Osteoblast (primary cell): ENCODE measurements at regions not wholly inside any gene's neighbourhood (a gene's known extent, or its start where the extent isn't known, plus 50 kb on each side); places are given as distances from the start of the nearest gene placed in this dataset.

Source experiments
- DNase-seq: peaks from one replicate; pipeline ENCODE4 v3.0.0; 2011; ENCODE audit warnings: low spot score, mixed read lengths; ENCODE audit not compliant: insufficient read length; ENCODE audit errors: missing footprints
- H2AFZ ChIP-seq: 2 replicates; pipeline ENCODE4 v1.6.0; 2011; ENCODE audit warnings: mild to moderate bottlenecking, low read length
- H3K27ac ChIP-seq: 2 replicates; pipeline ENCODE4 v1.5.1; 2011; ENCODE audit warnings: mild to moderate bottlenecking, low read depth, low read length, moderate library complexity
- H3K27me3 ChIP-seq: 2 replicates; pipeline ENCODE4 v1.6.0; 2012; ENCODE audit warnings: mild to moderate bottlenecking, control low read depth, inconsistent platforms, low read length, moderate library complexity; ENCODE audit not compliant: insufficient read depth
- H3K36me3 ChIP-seq: 2 replicates; pipeline ENCODE4 v1.5.1; 2011; ENCODE audit warnings: mild to moderate bottlenecking, low read length, control low read depth, moderate library complexity; ENCODE audit not compliant: insufficient read depth
- H3K4me1 ChIP-seq: 2 replicates; pipeline ENCODE4 v1.5.1; 2011; ENCODE audit warnings: mild to moderate bottlenecking, low read length, control low read depth, moderate library complexity; ENCODE audit not compliant: insufficient read depth
- H3K4me2 ChIP-seq: 2 replicates; pipeline ENCODE4 v1.6.0; 2011; ENCODE audit warnings: mild to moderate bottlenecking, low read length; ENCODE audit not compliant: insufficient read depth
- H3K4me3 ChIP-seq: fragments of 200-600 bp; sonication (generic); 3 replicates; pipeline ENCODE4 v1.5.1; 2012; ENCODE audit warnings: mild to moderate bottlenecking, low read length, inconsistent platforms; ENCODE audit not compliant: insufficient read depth
- H3K79me2 ChIP-seq: 2 replicates; pipeline ENCODE4 v1.6.0; 2012; ENCODE audit warnings: mild to moderate bottlenecking, low read length, control low read depth, inconsistent platforms; ENCODE audit not compliant: insufficient read depth
- H3K9me3 ChIP-seq: 2 replicates; pipeline ENCODE4 v1.5.1; 2011; ENCODE audit warnings: low read depth, low read length, control low read depth
- H4K20me1 ChIP-seq: 2 replicates; pipeline ENCODE4 v1.6.0; 2012; ENCODE audit warnings: mild to moderate bottlenecking, low read length, control low read depth; ENCODE audit not compliant: insufficient read depth
- CTCF ChIP-seq: IDR thresholded peaks from 2 replicates; pipeline ENCODE4 v1.5.1; 2011; ENCODE audit warnings: mild to moderate bottlenecking, low read depth, low read length, moderate library complexity; ENCODE audit errors: extremely low read depth

GRCh38 chrX:87846956-87847355, 329.4 kb downstream of the KLHL4 start:
- H3K36me3 ChIP-seq, result no peaks in the 10 kb centered on the region
- no peaks in the 10 kb centered on the region for H3K79me2 ChIP-seq
- peak; percentile 55 for DNase-seq

GRCh38 chrX:87873347-87873941, 355.8 kb downstream of the KLHL4 start:
- no peak for DNase-seq
- TF ChIP-seq CTCF, result no peak
- Histone ChIP-seq H3K4me1 (no peaks in the 10 kb centered on the region), H3K9me3 (no peaks in the 10 kb centered on the region), H4K20me1 (no peaks in the 10 kb centered on the region), H3K27me3 (no peaks in the 10 kb centered on the region), H3K27ac (no peak overlapping the region), H3K4me3 (no peak overlapping the region), H3K4me2 (no peak overlapping the region), H3K79me2 (no peaks in the 10 kb centered on the region), H2AFZ (no peak overlapping the region), H3K36me3 (no peaks in the 10 kb centered on the region)

More at GRCh38 chrX:87846956-87847355, 329.4 kb downstream of the KLHL4 start:
- no peak for TF ChIP-seq CTCF
- no peak overlapping the region for H3K4me3 ChIP-seq
- H2AFZ ChIP-seq, result no peak overlapping the region
- no peak overlapping the region for H3K4me2 ChIP-seq
- H3K27me3 ChIP-seq, result no peaks in the 10 kb centered on the region
- no peak overlapping the region for H3K27ac ChIP-seq
- H3K9me3 ChIP-seq, result no peaks in the 10 kb centered on the region
- no peaks in the 10 kb centered on the region for H3K4me1 ChIP-seq
- no peaks in the 10 kb centered on the region for H4K20me1 ChIP-seq

GRCh38 chrX:87874043-87874442, 356.4 kb downstream of the KLHL4 start:
- H2AFZ ChIP-seq, result no peak overlapping the region
- no peaks in the 10 kb centered on the region for H3K79me2 ChIP-seq
- H3K4me3 ChIP-seq, result no peak overlapping the region
- no peaks in the 10 kb centered on the region for H3K9me3 ChIP-seq
- H4K20me1 ChIP-seq, result no peaks in the 10 kb centered on the region
- H3K4me2 ChIP-seq, result no peak overlapping the region
- no peaks in the 10 kb centered on the region for H3K36me3 ChIP-seq
- H3K27me3 ChIP-seq, result no peaks in the 10 kb centered on the region
- DNase-seq, result no peak
- no peaks in the 10 kb centered on the region for H3K4me1 ChIP-seq
- no peak for TF ChIP-seq CTCF
- no peak overlapping the region for H3K27ac ChIP-seq

- Histone ChIP-seq H3K4me3 (no peak overlapping the region), H4K20me1 (no peaks in the 10 kb centered on the region), H3K4me2 (no peak overlapping the region), H2AFZ (no peak overlapping the region), H3K36me3 (no peaks in the 10 kb centered on the region), H3K4me1 (no peaks in the 10 kb centered on the region), H3K9me3 (no peaks in the 10 kb centered on the region), H3K27me3 (no peaks in the 10 kb centered on the region), H3K27ac (no peak overlapping the region), H3K79me2 (no peaks in the 10 kb centered on the region)
- no peak for DNase-seq
- no peak for TF ChIP-seq CTCF
Measured at GRCh38 chrX:87878926-87879325, 361.3 kb downstream of the KLHL4 start.
